GDM1 (cell line): ENCODE measurements at regions not wholly inside any gene's neighbourhood (a gene's known extent, or its start where the extent isn't known, plus 50 kb on each side); places are given as distances from the start of the nearest gene placed in this dataset.
"Not testable (repeated sequence)": the region's sequence is repeated elsewhere in the genome, so short reads cannot be mapped to it uniquely, and the experiment has no call there.

ENCODE experiments used
- DNase-seq: peaks from one replicate; lab custom pipeline; 2025; lab: John Stamatoyannopoulos, UW

DNA sequence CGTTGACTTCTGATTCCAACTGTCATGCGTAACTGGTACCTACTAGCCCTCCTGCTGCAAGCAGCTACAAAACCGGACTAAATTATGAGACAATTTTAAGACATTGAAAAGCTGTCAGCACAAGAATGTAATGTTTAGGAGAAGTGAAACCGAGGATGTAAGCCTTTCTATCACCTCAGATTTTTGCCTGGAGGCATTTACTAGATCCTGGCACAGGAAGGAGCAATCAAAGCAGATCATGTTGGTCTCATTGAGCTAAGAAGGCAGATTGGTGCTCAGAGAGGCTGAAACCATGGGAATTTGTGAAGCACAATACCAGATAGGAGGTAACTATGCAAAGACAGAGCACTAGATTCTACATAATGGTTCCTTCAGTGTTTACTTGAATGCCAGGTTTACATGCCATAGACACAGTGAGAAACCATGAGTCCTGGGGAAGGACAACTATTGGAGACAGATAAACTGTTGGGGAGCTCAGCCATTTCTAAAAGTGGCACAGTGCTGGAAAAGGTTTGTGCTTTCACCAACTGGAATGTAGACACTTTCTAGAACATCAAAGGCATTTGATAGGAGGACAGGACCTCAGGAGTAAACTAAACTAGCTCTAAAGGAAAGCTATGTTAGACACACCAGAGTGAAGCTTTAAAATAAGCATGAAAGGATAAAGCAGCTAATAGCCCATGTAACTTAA, 179.4 kb downstream of the LYPLAL1 start:
- DNase-seq: no peak

- no peak for DNase-seq
Measured at GRCh38 chr1:219350172-219350931, 176.7 kb downstream of the LYPLAL1 start.

GRCh38 chr1:219347921-219348391, 174.3 kb downstream of the LYPLAL1 start:
- no peak for DNase-seq

- no peak for DNase-seq
Measured at GRCh38 chr1:219347376-219347775, 173.7 kb downstream of the LYPLAL1 start.

DNA sequence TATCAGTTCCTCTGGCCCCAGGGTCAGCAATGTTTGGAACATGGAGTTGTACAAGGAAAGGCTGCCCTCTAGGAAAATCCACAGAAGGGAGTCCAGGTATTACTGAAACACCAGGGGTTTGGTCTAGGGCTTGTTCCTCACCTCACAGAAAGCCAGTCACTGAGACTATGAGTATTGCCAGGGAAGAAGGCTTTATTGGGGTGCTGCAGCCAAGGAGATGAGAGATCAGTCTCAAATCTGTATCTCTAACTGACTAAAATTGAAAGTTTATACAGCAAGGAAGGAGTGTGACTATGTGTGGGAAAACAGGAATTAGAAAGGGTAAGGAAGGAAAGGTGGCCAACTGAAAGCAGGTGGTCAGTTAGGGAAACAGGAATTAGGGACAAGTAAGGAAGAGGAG, 172.3 kb downstream of the LYPLAL1 start:
- DNase-seq: no peak

DNA sequence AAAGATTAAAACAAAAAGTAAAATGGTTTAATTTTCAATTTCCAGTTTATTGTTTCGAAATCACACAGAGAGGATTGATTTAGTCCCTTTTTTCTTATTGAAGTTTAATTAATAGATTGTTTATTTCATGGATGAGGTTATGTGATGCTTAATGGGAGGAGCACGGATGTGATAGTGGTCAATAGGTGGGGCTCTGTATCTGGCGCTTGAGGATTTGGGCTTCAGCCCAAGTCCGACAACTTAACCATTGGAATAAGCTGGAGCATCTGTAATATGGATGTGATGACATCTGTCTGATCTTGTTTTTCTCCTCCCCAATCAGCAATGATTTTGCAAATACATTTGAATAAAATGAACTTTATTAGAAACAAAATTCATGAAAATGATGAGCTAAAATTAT, 169.2 kb downstream of the LYPLAL1 start:
- DNase-seq: no peak

DNA sequence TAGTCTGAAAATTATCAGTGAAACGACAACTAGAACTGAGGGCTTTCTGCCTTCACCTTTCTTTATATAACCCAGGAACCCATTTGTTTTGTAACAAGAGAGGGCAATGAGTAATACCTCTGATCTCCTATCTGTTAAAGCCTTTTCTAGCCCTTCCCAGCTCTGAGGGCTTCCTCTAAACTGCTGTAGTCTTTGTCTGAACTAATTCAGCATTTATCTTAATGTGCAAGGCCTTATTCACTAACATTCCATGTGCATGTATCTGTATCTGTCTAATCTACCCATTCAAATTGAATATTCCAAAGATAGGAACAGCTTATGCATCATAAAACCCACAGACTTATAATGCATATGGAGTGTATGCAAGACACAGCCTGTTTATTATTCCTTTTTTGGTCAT, 167.1 kb downstream of the LYPLAL1 start:
- DNase-seq: no peak

DNA sequence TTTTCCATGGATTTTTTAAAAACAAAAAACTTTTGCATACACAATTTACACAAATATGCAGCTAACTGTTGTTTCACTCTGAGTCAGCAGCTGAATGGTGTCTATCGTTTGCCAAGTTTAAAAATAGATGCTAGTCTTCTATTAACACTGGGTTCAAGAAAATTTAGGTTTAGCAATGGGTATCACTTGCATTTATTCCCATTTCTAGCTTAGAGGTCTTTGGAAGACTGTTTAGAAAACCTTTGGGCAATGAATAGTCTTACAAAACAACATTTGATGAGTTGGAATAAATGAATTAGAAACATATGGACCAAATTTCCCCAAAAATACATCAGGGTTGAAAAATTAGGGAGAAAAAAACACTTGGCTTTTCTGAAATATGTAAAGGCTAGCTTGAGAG, 165.8 kb downstream of the LYPLAL1 start:
- DNase-seq: no peak

DNA sequence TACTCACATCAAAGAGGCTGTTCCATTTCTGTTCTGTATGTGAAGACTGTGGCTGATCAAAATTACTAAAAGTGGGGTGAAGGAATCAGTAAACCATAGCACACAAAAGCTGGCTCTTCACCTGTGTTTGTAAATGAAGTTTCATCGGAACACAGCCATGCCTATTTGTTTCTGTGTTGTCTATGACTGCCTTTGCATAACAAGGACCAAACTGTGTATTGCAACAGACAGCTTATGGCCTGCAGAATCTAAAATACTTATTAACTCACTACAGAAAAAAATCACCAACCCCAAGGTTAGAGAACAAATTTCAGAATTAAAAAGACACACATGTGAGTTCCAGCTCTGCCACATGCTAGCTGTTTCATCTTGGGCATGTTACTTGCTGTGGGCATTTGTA, 163.9 kb downstream of the LYPLAL1 start:
- no peak for DNase-seq

GRCh38 chr1:219333626-219334025, 159.9 kb downstream of the LYPLAL1 start:
- no peak for DNase-seq

DNA sequence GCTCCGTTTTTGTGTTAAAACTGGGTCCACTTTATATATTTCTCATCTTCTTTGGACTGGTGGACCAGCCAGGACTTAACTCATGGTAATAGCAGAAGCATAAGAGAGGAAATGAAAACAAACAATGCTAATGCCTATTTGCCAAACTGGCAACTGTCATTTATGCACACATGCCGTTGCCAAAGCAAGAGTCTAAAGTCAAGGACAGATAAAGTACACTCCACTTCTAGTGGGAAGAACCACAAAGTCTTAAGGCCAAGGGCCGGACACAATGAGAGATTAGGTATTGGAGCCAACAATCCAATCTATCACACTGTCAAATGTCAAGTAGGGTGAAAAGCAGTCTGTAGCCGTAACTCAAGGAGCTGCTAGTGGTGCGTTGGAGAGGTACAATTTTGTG, 157.7 kb downstream of the LYPLAL1 start:
- DNase-seq: no peak

DNA sequence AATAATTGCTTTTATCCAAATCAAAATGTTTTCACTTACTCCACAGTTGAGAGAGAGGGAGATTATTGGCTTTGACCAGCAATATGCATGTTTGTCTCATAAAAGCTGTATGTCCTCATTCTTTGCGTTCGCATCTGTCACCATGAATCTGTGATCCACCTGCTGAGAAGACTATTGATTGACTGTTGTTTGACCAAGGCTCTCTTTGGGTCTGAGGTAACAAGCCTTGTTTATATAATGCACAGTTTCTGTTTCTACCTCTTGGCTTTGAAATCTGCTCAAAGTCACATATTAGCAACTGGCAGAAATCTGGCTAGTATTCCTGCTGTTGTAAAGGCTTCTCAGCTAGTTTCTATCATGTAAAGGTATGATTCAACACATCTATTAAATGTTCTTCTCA, 157.0 kb downstream of the LYPLAL1 start:
- no peak for DNase-seq

DNA sequence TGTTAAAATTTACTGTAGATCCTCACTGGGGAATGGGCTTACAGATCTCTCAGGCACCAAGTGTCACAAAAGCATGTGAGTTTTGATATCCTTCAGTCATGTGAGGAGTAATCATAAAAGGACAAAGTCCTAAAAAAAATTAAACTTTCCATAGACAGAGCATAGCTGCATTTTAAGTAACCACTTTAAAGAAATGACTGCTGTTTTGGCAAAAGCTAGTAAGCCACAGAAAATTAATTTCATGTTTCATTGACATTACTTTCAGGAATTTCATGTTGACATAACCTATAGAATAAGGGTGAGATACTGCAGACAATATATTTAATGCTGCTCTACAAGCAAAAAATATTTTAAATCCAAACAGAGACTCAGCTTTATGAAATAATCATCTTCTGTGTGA, 156.3 kb downstream of the LYPLAL1 start:
- no peak for DNase-seq

- DNase-seq: no peak
Measured at GRCh38 chr1:219329578-219329977, 155.9 kb downstream of the LYPLAL1 start.

GRCh38 chr1:219326843-219327242, 153.2 kb downstream of the LYPLAL1 start:
- DNase-seq: no peak

GRCh38 chr1:219325368-219325742, 151.7 kb downstream of the LYPLAL1 start:
- DNase-seq: no peak

DNA sequence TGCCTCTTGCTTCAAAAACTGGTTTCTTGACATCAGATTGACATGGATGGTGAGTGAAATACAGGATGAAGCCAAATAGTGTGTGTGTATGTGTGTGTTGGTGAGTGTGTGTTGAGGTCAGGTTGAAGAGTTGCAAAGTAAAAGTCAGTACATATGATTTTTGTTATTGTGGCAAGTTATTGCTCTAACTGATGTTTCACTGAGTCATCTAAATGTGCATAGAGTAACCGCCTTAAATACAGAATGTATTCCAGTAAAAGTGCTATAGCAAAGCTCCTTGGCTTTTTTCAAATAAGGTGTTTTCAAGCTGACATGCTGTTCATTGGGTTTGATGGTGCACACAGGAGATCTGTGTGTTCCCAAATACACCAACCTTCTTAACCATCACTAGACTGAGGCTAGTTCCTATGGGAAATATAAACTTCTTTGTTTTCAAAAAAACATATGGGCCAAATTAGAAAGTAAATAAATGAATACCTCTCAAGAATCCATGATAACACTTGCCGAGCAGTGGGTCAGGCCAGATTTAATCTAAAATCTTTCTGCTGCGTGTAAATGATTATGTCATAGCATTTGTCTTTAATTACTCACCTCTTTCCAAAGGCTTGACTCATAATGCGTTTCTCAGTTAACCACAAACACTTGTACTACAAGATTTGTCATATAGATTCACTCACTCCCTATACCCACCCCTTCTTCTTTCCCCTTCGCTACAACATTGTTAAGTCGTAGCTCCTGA, 151.1 kb downstream of the LYPLAL1 start:
- no peak for DNase-seq

GRCh38 chr1:219324171-219324570, 150.5 kb downstream of the LYPLAL1 start:
- no peak for DNase-seq

- no peak for DNase-seq
Measured at GRCh38 chr1:219323426-219323825, 149.7 kb downstream of the LYPLAL1 start.

DNA sequence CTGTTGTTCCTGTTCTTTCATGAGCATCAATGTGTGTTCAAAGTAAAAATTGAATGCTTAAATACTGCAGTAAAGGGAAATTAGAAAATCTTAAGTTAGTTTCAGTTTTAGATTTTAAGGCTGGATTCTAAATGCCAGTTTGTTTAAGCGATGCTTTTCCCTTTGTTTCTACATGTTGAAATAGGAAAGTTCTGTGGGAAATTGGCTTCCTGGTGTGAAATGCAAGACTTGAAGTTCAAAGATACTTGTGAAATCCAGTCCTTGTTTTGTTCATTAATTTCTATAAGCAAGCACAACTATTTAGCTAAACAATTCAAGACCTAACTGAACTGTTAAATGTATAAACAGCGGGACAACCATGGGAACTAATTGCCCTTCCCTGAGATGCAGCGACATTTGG, 149.1 kb downstream of the LYPLAL1 start:
- no peak for DNase-seq

GRCh38 chr1:219320563-219320962, 146.9 kb downstream of the LYPLAL1 start:
- DNase-seq: not testable (repeated sequence)

GRCh38 chr1:219318826-219319225, 145.1 kb downstream of the LYPLAL1 start:
- no peak for DNase-seq

DNA sequence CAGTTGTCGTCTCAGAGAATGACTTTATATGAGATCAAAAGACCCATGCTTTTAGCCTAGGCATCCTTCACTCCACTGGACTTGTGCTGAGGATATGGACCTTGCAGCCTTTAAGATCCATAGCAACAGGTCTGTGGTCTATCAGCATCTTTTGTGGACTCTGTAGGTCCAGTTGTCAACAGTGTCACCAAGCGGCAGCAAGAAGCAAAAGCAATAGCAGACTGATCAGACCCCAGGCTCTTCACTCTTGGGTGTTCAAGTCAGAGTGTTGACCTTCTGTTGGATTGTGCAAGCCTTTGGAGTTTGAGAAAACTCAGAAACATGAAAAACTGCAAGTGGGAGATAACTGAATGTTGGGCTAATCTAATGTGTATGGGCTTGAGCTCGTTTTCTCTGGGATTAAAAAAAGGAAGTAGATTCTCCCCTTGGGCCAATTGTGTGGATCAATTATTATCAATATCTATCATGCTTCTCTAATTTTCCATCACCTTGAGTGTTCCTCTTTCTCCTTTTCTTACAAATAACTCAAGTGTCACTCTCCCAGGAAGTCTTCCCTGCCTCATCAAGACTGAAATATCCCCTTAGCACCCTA, 144.2 kb downstream of the LYPLAL1 start:
- no peak for DNase-seq
